GM12875 (cell line): ENCODE measurements at regions not wholly inside any gene's neighbourhood (a gene's known extent, or its start where the extent isn't known, plus 50 kb on each side); places are given as distances from the start of the nearest gene placed in this dataset.
"Not testable (repeated sequence)": the region's sequence is repeated elsewhere in the genome, so short reads cannot be mapped to it uniquely, and the experiment has no call there.

Experiments
- H3K4me3 ChIP-seq: one replicate; pipeline ENCODE4 v1.5.1; 2011; ENCODE audit warnings: low read depth, low read length, control low read depth
- TF ChIP-seq, protein P1 (sequence below): IDR thresholded peaks from 2 replicates; pipeline ENCODE4 v1.5.1; 2011; ENCODE audit warnings: low read depth, mild to moderate bottlenecking, control low read depth, inconsistent platforms, low read length, moderate library complexity, borderline replicate concordance; ENCODE audit not compliant: insufficient read depth

DNA sequence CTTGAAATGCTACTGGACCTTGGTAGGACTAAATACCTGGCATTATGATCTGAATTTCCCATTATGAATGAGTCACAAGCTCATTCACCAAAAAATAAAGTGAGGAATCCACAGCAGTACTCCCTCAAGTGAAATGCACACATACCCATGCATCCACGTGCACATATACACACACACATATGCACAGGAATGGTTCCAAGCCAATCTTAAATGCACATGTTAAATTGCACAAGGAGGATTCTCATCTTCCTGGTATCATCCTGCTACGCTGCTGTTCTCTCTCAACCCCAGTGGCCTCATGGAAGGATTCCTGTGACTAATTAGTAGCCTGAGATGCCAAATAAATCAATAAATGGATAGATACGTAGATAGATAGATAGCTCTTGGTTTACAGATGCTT lies 132.1 kb upstream of the KLF12 start:
- TF ChIP-seq, protein P1, sequence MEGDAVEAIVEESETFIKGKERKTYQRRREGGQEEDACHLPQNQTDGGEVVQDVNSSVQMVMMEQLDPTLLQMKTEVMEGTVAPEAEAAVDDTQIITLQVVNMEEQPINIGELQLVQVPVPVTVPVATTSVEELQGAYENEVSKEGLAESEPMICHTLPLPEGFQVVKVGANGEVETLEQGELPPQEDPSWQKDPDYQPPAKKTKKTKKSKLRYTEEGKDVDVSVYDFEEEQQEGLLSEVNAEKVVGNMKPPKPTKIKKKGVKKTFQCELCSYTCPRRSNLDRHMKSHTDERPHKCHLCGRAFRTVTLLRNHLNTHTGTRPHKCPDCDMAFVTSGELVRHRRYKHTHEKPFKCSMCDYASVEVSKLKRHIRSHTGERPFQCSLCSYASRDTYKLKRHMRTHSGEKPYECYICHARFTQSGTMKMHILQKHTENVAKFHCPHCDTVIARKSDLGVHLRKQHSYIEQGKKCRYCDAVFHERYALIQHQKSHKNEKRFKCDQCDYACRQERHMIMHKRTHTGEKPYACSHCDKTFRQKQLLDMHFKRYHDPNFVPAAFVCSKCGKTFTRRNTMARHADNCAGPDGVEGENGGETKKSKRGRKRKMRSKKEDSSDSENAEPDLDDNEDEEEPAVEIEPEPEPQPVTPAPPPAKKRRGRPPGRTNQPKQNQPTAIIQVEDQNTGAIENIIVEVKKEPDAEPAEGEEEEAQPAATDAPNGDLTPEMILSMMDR = no peak
- H3K4me3 ChIP-seq = no peak overlapping the region

DNA sequence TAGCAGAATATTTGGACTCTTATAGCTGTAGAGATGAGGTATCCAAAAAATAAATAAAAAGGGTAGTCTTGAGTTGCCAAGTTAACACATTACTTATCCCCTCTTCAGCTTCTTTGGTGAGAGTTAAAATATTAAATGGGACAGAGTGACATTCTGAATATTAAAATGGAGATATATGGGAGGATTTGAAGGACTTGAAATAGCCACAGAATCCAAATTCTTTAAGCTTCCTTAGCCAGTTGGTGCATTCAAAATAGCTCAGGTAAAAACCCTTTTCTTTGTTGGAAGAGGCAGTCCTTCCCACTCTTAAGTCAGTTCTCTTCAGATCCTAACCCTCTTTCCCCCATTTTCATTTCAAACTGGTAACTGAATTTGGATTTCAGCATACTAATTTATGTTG lies 130.1 kb upstream of the KLF12 start:
- no peak overlapping the region for H3K4me3 ChIP-seq
- TF ChIP-seq, protein P1 = no peak

DNA sequence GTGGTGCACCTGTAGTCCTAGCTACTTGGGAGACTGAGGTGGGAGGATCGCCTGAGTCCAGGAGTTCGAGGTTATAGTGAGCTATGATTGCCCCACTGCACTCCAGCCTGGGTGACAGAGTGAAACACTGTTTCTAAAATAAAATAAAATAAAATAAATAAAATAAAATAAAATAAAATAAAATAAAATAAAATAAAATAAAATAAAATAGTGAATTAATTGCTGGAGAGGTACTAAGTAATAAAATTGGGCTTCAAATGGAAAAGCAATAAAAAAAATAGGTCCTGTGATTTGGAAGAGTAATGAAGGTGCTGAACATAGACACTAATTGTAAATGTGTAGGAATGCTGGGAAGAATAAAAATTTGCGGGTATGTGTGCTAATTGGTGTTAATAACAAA lies 126.2 kb upstream of the KLF12 start:
- H3K4me3 ChIP-seq = not testable (repeated sequence)

DNA sequence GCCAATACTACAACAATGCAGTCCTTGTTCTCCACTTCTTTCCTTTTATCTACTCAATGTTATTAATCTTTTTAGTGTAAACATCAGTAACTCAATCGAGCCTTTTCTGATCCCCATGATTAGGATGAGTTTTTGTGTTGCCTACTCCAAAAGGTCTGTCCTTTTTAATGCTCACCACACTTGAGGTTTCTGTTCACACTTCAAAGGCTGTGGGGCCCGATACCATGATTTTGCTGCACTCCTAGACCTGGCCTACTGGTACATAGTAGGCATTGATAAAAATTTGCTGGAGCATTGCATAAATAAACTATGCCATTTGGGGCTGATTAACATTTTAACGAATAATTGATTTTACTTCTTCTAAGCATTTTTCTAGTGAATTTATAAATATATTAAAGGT lies 125.4 kb upstream of the KLF12 start:
- H3K4me3 ChIP-seq = no peak overlapping the region
- TF ChIP-seq, protein P1 = no peak

DNA sequence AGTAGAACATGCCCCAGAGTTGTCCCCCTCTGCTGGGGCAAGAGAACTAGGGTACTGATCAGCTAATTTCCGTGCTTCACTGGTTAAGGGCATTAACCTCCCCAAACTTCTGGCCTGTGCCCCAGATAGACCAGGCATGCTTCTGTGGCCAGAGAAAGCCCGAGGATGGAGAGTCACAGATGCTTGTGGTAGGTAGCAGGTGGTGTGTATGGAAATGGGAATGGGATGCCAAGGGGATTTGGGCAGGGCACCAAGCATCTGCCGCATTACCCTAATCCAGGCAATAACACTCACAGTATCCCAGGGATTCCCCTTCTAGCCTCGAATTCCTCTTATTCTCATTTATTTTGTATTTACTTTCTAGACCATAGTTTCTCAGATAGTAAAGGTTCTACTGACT lies 124.8 kb upstream of the KLF12 start:
- TF ChIP-seq, protein P1 = no peak
- H3K4me3 ChIP-seq = no peak overlapping the region

DNA sequence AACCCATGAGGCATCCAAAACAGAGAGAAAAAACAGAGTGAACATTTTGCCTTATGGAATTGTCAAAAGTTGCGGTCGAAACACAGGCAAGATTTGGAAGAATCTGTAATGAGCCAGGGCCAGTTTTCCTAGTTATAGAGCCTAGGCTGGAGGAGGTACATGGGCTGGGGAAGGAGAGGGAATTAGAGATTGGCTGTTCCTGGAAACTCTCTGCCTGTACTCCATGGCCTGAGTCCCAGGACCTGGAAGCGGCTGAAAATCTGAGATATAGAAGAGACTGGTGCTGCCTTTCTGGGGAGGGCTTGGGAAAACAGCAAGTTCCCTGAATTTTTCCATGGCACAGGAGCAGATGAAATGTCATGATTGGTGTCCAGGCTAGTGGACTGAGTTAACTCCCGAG lies 122.8 kb upstream of the KLF12 start:
- H3K4me3 ChIP-seq = no peak overlapping the region
- TF ChIP-seq, protein P1 = no peak

DNA sequence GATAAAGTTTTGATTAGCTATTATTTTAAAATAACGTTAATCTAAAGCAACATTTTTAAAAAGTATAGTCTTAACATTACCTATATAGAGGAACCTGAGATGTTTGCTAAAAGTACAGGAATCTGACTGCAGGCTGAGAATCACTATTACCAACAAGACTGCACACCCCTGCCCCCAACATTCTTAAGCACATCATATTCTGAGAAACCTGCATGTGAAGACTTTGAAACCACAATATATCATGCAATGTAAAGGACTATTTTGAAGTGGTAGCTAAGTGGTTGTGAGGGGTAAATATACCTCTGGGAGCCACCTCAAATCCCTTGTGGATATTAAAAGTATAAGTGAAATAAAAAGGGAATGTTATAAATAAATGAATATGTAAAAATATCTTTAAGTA lies 119.0 kb upstream of the KLF12 start:
- TF ChIP-seq, protein P1 = no peak

More for the DNA sequence above, 119.0 kb upstream of the KLF12 start:
- H3K4me3 ChIP-seq = no peak overlapping the region
